ENCODE measurements at regions not wholly inside any gene's neighbourhood (a gene's known extent, or its start where the extent isn't known, plus 50 kb on each side); places are given as distances from the start of the nearest gene placed in this dataset.

- Histone ChIP-seq H3K9me3 (ENCODE audit: control insufficient read depth in 2 of 3, insufficient read depth in 1 of 3, low read length in 3 of 3) (no peaks in the 10 kb centered on the region), H3K4me3 (ENCODE audit: low read length in 3 of 3) (no peak overlapping the region), H3K4me1 (ENCODE audit: control insufficient read depth in 2 of 3, insufficient read depth in 2 of 3, low read depth in 1 of 3, low read length in 3 of 3) (no peaks in the 10 kb centered on the region), H3K27ac (ENCODE audit: low read depth in 2 of 2, low read length in 2 of 2) (no peak overlapping the region), H3K27me3 (ENCODE audit: control insufficient read depth, insufficient read depth, low read length) (no peaks in the 10 kb centered on the region), H3K9ac (ENCODE audit: low read length in 3 of 3) (no peak overlapping the region), H3K36me3 (ENCODE audit: control insufficient read depth in 2 of 3, insufficient read depth in 3 of 3, low read length in 3 of 3) (no peaks in the 10 kb centered on the region)
- FAIRE-seq (no peak), DNase-seq (no peak)
- TF ChIP-seq CTCF (IDR thresholded peaks at IDR 0.05; ENCODE audit: borderline replicate concordance, extremely low read depth, insufficient read depth) = no peak
- intact Hi-C loops (cut with DNase I) = no loop called here
Measured at GRCh38 chr14:83021323-83021722, 1487.7 kb upstream of the SEL1L start.

- Histone ChIP-seq H3K4me3 (ENCODE audit: low read length in 3 of 3) (no peak overlapping the region), H3K4me1 (ENCODE audit: control insufficient read depth in 2 of 3, insufficient read depth in 2 of 3, low read depth in 1 of 3, low read length in 3 of 3) (no peaks in the 10 kb centered on the region), H3K27me3 (ENCODE audit: control insufficient read depth, insufficient read depth, low read length) (no peaks in the 10 kb centered on the region), H3K9ac (ENCODE audit: low read length in 3 of 3) (no peak overlapping the region), H3K36me3 (ENCODE audit: control insufficient read depth in 2 of 3, insufficient read depth in 3 of 3, low read length in 3 of 3) (no peaks in the 10 kb centered on the region), H3K9me3 (ENCODE audit: control insufficient read depth in 2 of 3, insufficient read depth in 1 of 3, low read length in 3 of 3) (no peaks in the 10 kb centered on the region), H3K27ac (ENCODE audit: low read depth in 2 of 2, low read length in 2 of 2) (no peak overlapping the region)
- FAIRE-seq (no peak), DNase-seq (no peak)
- no peak for TF ChIP-seq CTCF (IDR thresholded peaks at IDR 0.05; ENCODE audit: borderline replicate concordance, extremely low read depth, insufficient read depth)
- intact Hi-C loops (cut with DNase I) = no loop called here
Measured at GRCh38 chr14:83023369-83023768, 1489.7 kb upstream of the SEL1L start.

- H3K9me3 ChIP-seq (ENCODE audit: control insufficient read depth in 2 of 3, insufficient read depth in 1 of 3, low read length in 3 of 3) = no peaks in the 10 kb centered on the region
- no peaks in the 10 kb centered on the region for H3K4me1 ChIP-seq (ENCODE audit: control insufficient read depth in 2 of 3, insufficient read depth in 2 of 3, low read depth in 1 of 3, low read length in 3 of 3)
- no peak for TF ChIP-seq CTCF (IDR thresholded peaks at IDR 0.05; ENCODE audit: borderline replicate concordance, extremely low read depth, insufficient read depth)
- FAIRE-seq = no peak
- H3K36me3 ChIP-seq (ENCODE audit: control insufficient read depth in 2 of 3, insufficient read depth in 3 of 3, low read length in 3 of 3) = no peaks in the 10 kb centered on the region
- no peak for DNase-seq
- no peaks in the 10 kb centered on the region for H3K27me3 ChIP-seq (ENCODE audit: control insufficient read depth, insufficient read depth, low read length)
- no peak overlapping the region for H3K9ac ChIP-seq (ENCODE audit: low read length in 3 of 3)
- H3K27ac ChIP-seq (ENCODE audit: low read depth in 2 of 2, low read length in 2 of 2) = no peak overlapping the region
- no peak overlapping the region for H3K4me3 ChIP-seq (ENCODE audit: low read length in 3 of 3)
- intact Hi-C loops (cut with DNase I) = no loop called here
Measured at GRCh38 chr14:83041224-83041623, 1507.6 kb upstream of the SEL1L start.

GRCh38 chr14:83042858-83043257 is 1509.2 kb upstream of the SEL1L start:
- no peak for TF ChIP-seq CTCF (IDR thresholded peaks at IDR 0.05; ENCODE audit: borderline replicate concordance, extremely low read depth, insufficient read depth)
- Histone ChIP-seq H3K9me3 (ENCODE audit: control insufficient read depth in 2 of 3, insufficient read depth in 1 of 3, low read length in 3 of 3) (no peaks in the 10 kb centered on the region), H3K27me3 (ENCODE audit: control insufficient read depth, insufficient read depth, low read length) (no peaks in the 10 kb centered on the region), H3K9ac (ENCODE audit: low read length in 3 of 3) (no peak overlapping the region), H3K27ac (ENCODE audit: low read depth in 2 of 2, low read length in 2 of 2) (no peak overlapping the region), H3K4me3 (ENCODE audit: low read length in 3 of 3) (no peak overlapping the region), H3K4me1 (ENCODE audit: control insufficient read depth in 2 of 3, insufficient read depth in 2 of 3, low read depth in 1 of 3, low read length in 3 of 3) (no peaks in the 10 kb centered on the region), H3K36me3 (ENCODE audit: control insufficient read depth in 2 of 3, insufficient read depth in 3 of 3, low read length in 3 of 3) (no peaks in the 10 kb centered on the region)
- intact Hi-C loops (cut with DNase I) = no loop called here
- no peak for DNase-seq
- FAIRE-seq = no peak

Data from kidney (tissue), 13 donors.